Lower lobe of right lung (tissue), 2 donors: ENCODE measurements at regions not wholly inside any gene's neighbourhood (a gene's known extent, or its start where the extent isn't known, plus 50 kb on each side); places are given as distances from the start of the nearest gene placed in this dataset.
"Not testable (repeated sequence)": the region's sequence is repeated elsewhere in the genome, so short reads cannot be mapped to it uniquely, and the experiment has no call there.

ENCODE experiments used
- ATAC-seq, 2 donors: fragments of 200-7000 bp; cut with Tn5 transposase; one replicate each; pipeline ENCODE4 v1.9.1; 2020 to 2022; ENCODE audit warnings: mild to moderate bottlenecking in 2 of 2, moderate library complexity in 2 of 2
- DNase-seq: peaks from one replicate; pipeline ENCODE4 v3.0.0-alpha.2; 2020
- H3K27ac ChIP-seq: fragments of 200-600 bp; one replicate; pipeline ENCODE4 v1.8.0; 2022
- H3K27me3 ChIP-seq: fragments of 200-600 bp; one replicate; pipeline ENCODE4 v1.8.0; 2022; ENCODE audit warnings: low read depth
- H3K36me3 ChIP-seq: fragments of 200-600 bp; one replicate; pipeline ENCODE4 v1.8.0; 2022; ENCODE audit warnings: mild to moderate bottlenecking
- H3K4me1 ChIP-seq: fragments of 200-600 bp; one replicate; pipeline ENCODE4 v1.8.0; 2022
- H3K4me3 ChIP-seq: fragments of 200-600 bp; one replicate; pipeline ENCODE4 v1.8.0; 2022; ENCODE audit warnings: mild to moderate bottlenecking
- H3K9me3 ChIP-seq: fragments of 200-600 bp; one replicate; pipeline ENCODE4 v1.8.0; 2022
- CTCF ChIP-seq: fragments of 200-600 bp; IDR thresholded peaks from one replicate; pipeline ENCODE4 v1.8.0; 2022; ENCODE audit warnings: antibody characterized with exemption, mild to moderate bottlenecking
- intact Hi-C: fragments of 100-400 bp; cut with DNase I; formaldehyde crosslinking; loops from one replicate; pipeline ENCODE4 v1.11.0; 2022
- donor health status: DM: no; HTN: yes; CAD: no; lungs with severe emphysema.

- Histone ChIP-seq H3K4me3 (no peak overlapping the region), H3K27me3 (no peaks in the 10 kb centered on the region), H3K9me3 (no peaks in the 10 kb centered on the region), H3K36me3 (no peaks in the 10 kb centered on the region), H3K4me1 (no peaks in the 10 kb centered on the region), H3K27ac (no peak overlapping the region)
- intact Hi-C loops: no loop called here
- ATAC-seq (peak in 1 of 2 donors; percentile 23), DNase-seq (no peak)
- no peak for TF ChIP-seq CTCF
Measured at GRCh38 chr3:78258798-78259197, 1218.9 kb downstream of the ROBO2 start.

DNA sequence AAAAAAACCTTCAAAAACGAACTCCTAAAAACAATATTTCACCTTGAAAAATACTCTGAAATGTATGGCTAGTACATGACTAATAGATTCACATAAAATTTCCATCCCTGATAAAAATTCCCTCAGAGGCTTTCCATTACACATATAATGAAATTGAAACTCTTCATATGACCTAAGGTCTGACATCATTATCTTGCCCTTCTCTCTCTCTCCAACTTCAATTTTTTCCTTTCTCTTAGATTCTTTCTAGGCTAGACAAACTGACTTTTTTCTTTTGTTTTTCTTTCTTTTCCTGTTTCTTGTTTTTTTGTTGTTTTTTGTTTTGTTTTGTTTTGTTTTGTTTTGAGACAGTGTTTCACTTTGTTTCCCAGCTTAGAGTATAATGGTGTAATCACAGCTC lies 1220.5 kb downstream of the ROBO2 start:
- Histone ChIP-seq H3K9me3 (no peaks in the 10 kb centered on the region), H3K36me3 (no peaks in the 10 kb centered on the region), H3K27ac (no peak overlapping the region), H3K4me1 (no peaks in the 10 kb centered on the region), H3K4me3 (no peak overlapping the region), H3K27me3 (no peaks in the 10 kb centered on the region)
- DNase-seq (no peak), ATAC-seq (no peak)
- intact Hi-C loops: no loop called here
- TF ChIP-seq CTCF: no peak

DNA sequence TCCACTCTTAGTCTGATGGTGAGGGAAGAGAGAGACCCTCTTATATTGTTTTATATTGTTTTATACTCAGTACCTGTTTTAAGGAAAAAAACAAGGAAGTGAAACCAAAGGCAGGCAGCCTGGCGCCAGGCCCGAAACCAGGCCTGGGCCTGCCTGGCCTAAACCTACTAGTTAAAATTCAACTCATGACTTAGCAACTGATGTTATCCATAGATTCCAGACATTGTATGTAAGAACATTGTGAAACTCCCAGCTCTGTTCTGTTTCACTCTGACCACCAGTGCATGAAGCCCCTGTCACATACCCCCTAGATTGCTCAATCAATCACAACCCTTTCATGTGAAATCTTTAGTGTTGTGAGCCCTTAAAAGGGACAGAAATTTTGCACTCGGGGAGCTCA lies 1226.7 kb downstream of the ROBO2 start:
- ATAC-seq, H3K4me1 ChIP-seq, H3K9me3 ChIP-seq, H3K4me3 ChIP-seq, H3K36me3 ChIP-seq, intact Hi-C loops, DNase-seq, H3K27me3 ChIP-seq, H3K27ac ChIP-seq: not testable (repeated sequence)

- H3K27ac ChIP-seq: no peak overlapping the region
- no peak for ATAC-seq
- H3K4me3 ChIP-seq: no peak overlapping the region
- no peak for TF ChIP-seq CTCF
- DNase-seq: no peak
- H3K27me3 ChIP-seq: no peaks in the 10 kb centered on the region
- no peaks in the 10 kb centered on the region for H3K4me1 ChIP-seq
- H3K9me3 ChIP-seq: peaks cover 3% of the 10 kb centered on the region
- intact Hi-C loops: no loop called here
- H3K36me3 ChIP-seq: no peaks in the 10 kb centered on the region
Measured at GRCh38 chr3:78267235-78267634, 1227.3 kb downstream of the ROBO2 start.

DNA sequence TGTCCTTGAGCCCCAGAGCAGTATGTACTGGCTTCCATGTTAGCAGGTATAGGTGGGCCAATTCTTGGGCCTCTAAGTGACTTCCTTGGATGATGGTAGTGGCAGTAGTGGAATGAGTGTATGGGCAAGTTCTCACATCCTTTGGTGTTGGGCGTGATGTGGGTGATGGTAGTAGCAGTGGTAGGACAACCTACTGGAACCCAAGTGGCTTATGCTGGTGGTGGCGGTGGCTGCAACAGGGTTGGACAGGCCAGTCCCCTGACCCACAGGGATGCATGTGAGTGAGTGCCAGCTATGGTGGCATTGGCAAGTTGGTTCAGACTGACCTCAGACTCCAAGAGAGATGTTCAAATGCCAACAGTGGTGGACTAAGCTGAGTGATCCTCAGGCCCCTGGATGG lies 1228.2 kb downstream of the ROBO2 start:
- DNase-seq (no peak), ATAC-seq (no peak)
- no peak for TF ChIP-seq CTCF
- no peaks in the 10 kb centered on the region for H3K4me1 ChIP-seq
- no peaks in the 10 kb centered on the region for H3K36me3 ChIP-seq
- no peak overlapping the region for H3K4me3 ChIP-seq
- no peaks in the 10 kb centered on the region for H3K27me3 ChIP-seq
- H3K27ac ChIP-seq: no peak overlapping the region
- H3K9me3 ChIP-seq: peaks cover 3% of the 10 kb centered on the region
- intact Hi-C loops: no loop called here

DNA sequence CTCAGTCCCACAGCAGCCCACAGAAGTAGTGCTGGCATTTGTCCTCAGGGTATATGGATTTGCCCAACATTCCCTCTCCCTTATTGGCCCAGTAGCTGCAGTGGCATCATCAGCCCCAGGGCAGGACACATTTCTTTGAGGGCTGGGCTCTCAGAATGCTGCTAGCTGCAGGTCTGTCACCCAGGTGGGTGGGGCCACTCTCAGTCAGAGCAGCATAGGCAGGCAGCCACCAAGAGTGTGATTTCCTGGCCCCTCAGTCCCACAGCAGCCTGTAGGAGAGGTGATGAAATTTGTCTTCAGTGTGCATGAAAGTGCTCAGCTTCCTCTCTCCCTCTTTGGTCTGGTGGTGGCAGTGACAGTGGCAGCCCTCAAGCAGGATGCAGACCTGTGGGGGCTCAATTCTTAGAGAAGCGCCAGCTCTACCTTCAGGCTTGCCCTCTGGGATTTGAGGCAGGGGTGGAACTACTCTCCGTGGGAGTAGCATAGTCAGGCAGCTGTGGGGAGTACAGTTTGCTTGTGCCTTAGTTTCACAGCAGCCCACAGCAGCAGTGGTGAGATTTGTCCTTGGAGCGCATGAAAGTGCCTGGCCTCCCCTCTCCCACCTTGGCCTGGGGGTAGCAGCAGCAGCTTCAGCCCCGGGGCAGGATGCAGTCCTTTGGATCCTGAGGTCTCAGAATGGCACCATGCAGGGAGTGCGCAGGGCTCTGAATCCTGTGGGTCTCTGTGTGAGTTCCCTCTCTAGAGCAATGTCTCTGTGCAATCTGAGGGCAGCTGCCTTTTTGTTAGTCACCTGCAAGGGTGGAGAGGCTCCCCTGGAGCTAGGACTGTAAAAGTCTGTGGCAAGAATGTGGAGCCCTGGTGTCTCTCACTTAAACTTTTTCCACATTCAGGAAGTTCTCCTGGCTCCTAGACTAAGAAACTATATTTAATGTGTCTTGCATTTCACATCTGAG lies 1229.1 kb downstream of the ROBO2 start:
- DNase-seq: no peak
- no peaks in the 10 kb centered on the region for H3K36me3 ChIP-seq
- H3K9me3 ChIP-seq: peaks cover 3% of the 10 kb centered on the region
- H3K27me3 ChIP-seq: no peaks in the 10 kb centered on the region
- intact Hi-C loops: no loop called here
- no peak overlapping the region for H3K27ac ChIP-seq
- TF ChIP-seq CTCF: no peak
- ATAC-seq: peak in 1 of 2 donors; percentile 15
- no peak overlapping the region for H3K4me3 ChIP-seq
- no peaks in the 10 kb centered on the region for H3K4me1 ChIP-seq
